ENCODE measurements at regions not wholly inside any gene's neighbourhood (a gene's known extent, or its start where the extent isn't known, plus 50 kb on each side); places are given as distances from the start of the nearest gene placed in this dataset.

- Mint-ChIP-seq H3K27me3 (ENCODE audit: insufficient read depth, unreplicated experiment) (no peaks in the 10 kb centered on the region), H3K4me1 (ENCODE audit: low read depth, unreplicated experiment) (no peaks in the 10 kb centered on the region), H3K9me3 (ENCODE audit: unreplicated experiment) (peaks cover 10% of the 10 kb centered on the region), H3K36me3 (ENCODE audit: insufficient read depth, unreplicated experiment) (no peaks in the 10 kb centered on the region), H3K4me3 (ENCODE audit: unreplicated experiment) (no peak overlapping the region), H3K27ac (ENCODE audit: unreplicated experiment) (no peak overlapping the region)
- no TSS peak for BruUV-seq (replicated peaks)
- no peaks in the 10 kb centered on the region for H3K27me3 ChIP-seq (replicated peaks; ENCODE audit: control insufficient read depth, insufficient read depth, low read length)
- intact Hi-C loops (cut with micrococcal nuclease; ENCODE audit: unreplicated experiment), result no loop called here
- H3K9me3 ChIP-seq, result no peaks in the 10 kb centered on the region
- H3K4me1 ChIP-seq, result no peaks in the 10 kb centered on the region
- no peaks in the 10 kb centered on the region for H3K36me3 ChIP-seq (ENCODE audit: control insufficient read depth, insufficient read depth, low read length)
- TF ChIP-seq CTCF (IDR thresholded peaks at IDR 0.05; ENCODE audit: insufficient read depth in 1 of 2, low read depth in 1 of 2, low read length in 1 of 2, severe bottlenecking in 1 of 2, unreplicated experiment in 1 of 2), result no peak
- DNase-seq, result no peak
- no peak overlapping the region for H3K4me3 ChIP-seq (ENCODE audit: low read depth, low read length)
- POLR2A ChIA-PET, result no interaction called here
- CTCF ChIA-PET, result no interaction called here
Observed at GRCh38 chr3:182644013-182644412, 149.3 kb upstream of the ATP11B start.

GRCh38 chr3:182644790-182645433, 148.4 kb upstream of the ATP11B start:
- Mint-ChIP-seq H3K9me3 (ENCODE audit: unreplicated experiment) (peaks cover 9% of the 10 kb centered on the region), H3K4me3 (ENCODE audit: unreplicated experiment) (no peak overlapping the region), H3K27me3 (ENCODE audit: insufficient read depth, unreplicated experiment) (no peaks in the 10 kb centered on the region), H3K4me1 (ENCODE audit: low read depth, unreplicated experiment) (no peaks in the 10 kb centered on the region), H3K27ac (ENCODE audit: unreplicated experiment) (no peak overlapping the region), H3K36me3 (ENCODE audit: insufficient read depth, unreplicated experiment) (no peaks in the 10 kb centered on the region)
- TF ChIP-seq CTCF (IDR thresholded peaks at IDR 0.05; ENCODE audit: insufficient read depth in 1 of 2, low read depth in 1 of 2, low read length in 1 of 2, severe bottlenecking in 1 of 2, unreplicated experiment in 1 of 2), result no peak
- POLR2A ChIA-PET, result no interaction called here
- H3K9me3 ChIP-seq, result no peaks in the 10 kb centered on the region
- intact Hi-C loops (cut with micrococcal nuclease; ENCODE audit: unreplicated experiment), result no loop called here
- H3K4me3 ChIP-seq (ENCODE audit: low read depth, low read length), result no peak overlapping the region
- no TSS peak for BruUV-seq (replicated peaks)
- H3K27me3 ChIP-seq (replicated peaks; ENCODE audit: control insufficient read depth, insufficient read depth, low read length), result no peaks in the 10 kb centered on the region
- H3K36me3 ChIP-seq (ENCODE audit: control insufficient read depth, insufficient read depth, low read length), result no peaks in the 10 kb centered on the region
- H3K4me1 ChIP-seq, result no peaks in the 10 kb centered on the region
- CTCF ChIA-PET, result interaction anchor here (0.6 kb wide), 1 partner anchor 24 kb away, joined by 3 read pairs; no protein-coding TSS in a partner anchor
- DNase-seq, result no peak

GRCh38 chr3:182650568-182651128, 142.7 kb upstream of the ATP11B start:
- Mint-ChIP-seq H3K4me1 (ENCODE audit: low read depth, unreplicated experiment) (peaks cover 16% of the 10 kb centered on the region), H3K27ac (ENCODE audit: unreplicated experiment) (peak overlapping the region; percentile 72), H3K4me3 (ENCODE audit: unreplicated experiment) (peak overlapping the region; percentile 25), H3K27me3 (ENCODE audit: insufficient read depth, unreplicated experiment) (no peaks in the 10 kb centered on the region), H3K36me3 (ENCODE audit: insufficient read depth, unreplicated experiment) (no peaks in the 10 kb centered on the region), H3K9me3 (ENCODE audit: unreplicated experiment) (no peaks in the 10 kb centered on the region)
- Histone ChIP-seq H3K9me3 (no peaks in the 10 kb centered on the region), H3K4me1 (peaks cover 23% of the 10 kb centered on the region), H3K27me3 (replicated peaks; ENCODE audit: control insufficient read depth, insufficient read depth, low read length) (no peaks in the 10 kb centered on the region), H3K4me3 (ENCODE audit: low read depth, low read length) (no peak overlapping the region), H3K36me3 (ENCODE audit: control insufficient read depth, insufficient read depth, low read length) (no peaks in the 10 kb centered on the region)
- ChIA-PET CTCF (no interaction called here), POLR2A (no interaction called here)
- intact Hi-C loops (cut with micrococcal nuclease; ENCODE audit: unreplicated experiment), result no loop called here
- no TSS peak for BruUV-seq (replicated peaks)
- TF ChIP-seq CTCF (IDR thresholded peaks at IDR 0.05; ENCODE audit: insufficient read depth in 1 of 2, low read depth in 1 of 2, low read length in 1 of 2, severe bottlenecking in 1 of 2, unreplicated experiment in 1 of 2), result no peak
- no peak for DNase-seq
